GM18909 (cell line): ENCODE measurements at regions not wholly inside any gene's neighbourhood (a gene's known extent, or its start where the extent isn't known, plus 50 kb on each side); places are given as distances from the start of the nearest gene placed in this dataset.

Experiments used
- ATAC-seq: cut with Tn5 transposase; IDR thresholded peaks from one replicate; pipeline ENCODE4 v1.9.1; 2021; ENCODE audit warnings: mild to moderate bottlenecking; ENCODE audit not compliant: unreplicated experiment, poor library complexity

DNA sequence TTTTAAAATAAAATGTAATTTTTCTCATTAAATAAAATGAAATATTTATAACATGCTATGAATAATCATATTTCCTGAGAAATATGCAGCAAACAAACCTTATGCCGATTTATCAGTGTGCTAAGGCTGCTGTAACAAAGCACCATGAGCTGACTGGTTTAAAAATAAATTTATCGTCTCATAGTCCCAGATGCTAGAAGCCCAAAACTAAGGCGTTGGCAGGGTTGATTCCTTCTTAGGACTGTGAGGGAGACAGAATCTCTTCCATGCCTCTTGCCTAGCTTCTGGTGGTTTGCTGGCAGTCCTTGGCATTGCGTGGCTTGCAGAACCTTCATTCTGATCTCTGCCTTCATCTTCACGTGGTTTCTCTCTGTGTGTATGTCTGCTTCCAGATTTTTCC, 740.3 kb downstream of the OTOL1 start:
- ATAC-seq: no peak

DNA sequence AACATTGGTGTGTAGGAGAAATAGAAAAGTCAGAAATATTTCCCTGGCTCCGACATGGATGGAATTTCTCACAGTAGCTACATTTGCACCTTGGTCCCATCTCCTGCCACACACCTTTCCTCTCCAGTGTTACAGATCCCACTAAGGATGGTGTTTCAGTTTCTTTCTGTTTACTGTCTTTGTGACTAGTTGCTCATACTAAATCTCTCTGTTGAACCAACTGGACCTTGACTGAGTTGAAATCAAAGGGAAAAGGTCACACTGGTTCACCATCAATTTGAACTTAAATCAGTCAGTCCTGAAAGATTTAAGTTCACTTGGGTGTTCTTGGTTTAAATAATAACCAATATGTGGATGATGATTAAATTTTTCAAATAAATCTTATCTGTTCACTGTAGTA, 754.2 kb downstream of the OTOL1 start:
- no peak for ATAC-seq

DNA sequence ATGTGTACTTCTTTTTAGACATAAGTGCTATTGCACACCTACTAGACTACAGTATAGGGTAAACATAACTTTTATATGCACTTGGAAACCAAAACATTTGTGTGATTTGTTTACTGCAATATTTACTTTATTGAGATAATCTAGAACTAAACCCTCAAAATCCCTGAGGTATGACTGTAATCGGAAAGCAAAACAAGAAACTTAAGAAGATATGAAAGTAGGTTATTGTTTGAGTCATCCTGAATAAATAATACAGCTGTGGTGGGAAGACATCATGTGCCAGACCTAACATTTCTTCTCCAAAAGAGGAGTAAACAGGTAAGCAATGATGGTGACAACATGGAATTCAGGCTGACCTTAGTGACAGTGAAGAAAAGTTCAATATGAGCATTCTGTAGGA, 765.5 kb downstream of the OTOL1 start:
- ATAC-seq: no peak

DNA sequence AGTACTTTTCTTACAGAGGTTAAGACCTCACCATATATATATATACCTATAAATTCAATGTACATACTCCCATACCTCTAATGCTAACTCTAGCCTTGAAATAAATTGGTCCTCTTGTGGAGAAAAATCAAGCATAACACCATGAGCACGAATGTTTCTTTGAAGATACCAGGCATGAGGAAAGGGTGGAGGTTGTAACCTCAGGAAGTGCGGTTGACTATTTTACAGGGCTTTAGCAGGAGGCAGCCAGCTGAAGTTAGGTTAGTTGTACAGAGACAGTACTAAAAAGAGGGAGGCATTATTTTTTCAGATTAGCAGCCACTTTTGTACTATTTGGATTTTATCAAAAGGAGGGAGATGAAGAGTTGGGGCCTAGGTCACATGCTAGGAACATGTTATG, 767.0 kb downstream of the OTOL1 start:
- ATAC-seq: no peak

DNA sequence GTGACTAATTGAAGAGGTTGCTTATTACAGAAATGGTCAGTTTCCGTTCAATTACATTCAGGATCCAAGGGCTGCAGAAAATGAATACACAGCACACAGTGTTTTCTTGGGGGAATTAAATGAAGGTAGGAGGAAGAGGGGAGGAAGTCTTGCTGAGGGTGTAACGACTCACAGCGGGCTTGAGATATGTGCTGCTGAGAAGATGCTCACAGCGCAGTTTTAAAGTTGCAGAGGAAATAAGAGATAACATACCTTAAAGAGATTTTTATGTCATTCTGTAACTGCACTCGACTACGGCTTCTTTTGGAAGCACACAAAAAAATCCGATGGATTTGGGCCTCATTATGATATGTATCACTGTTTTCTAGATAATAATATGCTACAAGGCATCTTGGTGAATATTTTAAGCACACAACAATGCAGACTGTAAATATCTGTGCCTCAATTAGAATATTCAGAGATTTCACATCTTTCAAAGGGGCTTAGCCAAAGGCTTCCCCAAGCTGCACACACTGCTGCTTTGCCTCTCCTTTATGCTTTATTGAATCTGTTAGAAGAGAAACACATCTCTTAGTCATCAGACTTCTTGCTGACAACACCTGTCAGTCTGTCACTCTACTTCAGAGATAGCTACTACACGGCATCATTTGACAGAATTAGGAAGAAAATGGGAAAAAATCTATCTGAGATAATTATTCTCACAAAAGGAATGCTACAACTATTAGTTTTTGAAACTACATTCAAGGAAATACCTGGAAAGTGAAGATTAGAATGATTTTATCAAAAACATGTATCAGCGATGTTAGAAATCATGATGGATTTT, 773.2 kb downstream of the OTOL1 start:
- ATAC-seq: no peak

GRCh38 chr3:162274070-162274469, 777.5 kb downstream of the OTOL1 start:
- no peak for ATAC-seq

- no peak for ATAC-seq
These were observed 782.2 kb downstream of the OTOL1 start for GRCh38 chr3:162278834-162279233.

DNA sequence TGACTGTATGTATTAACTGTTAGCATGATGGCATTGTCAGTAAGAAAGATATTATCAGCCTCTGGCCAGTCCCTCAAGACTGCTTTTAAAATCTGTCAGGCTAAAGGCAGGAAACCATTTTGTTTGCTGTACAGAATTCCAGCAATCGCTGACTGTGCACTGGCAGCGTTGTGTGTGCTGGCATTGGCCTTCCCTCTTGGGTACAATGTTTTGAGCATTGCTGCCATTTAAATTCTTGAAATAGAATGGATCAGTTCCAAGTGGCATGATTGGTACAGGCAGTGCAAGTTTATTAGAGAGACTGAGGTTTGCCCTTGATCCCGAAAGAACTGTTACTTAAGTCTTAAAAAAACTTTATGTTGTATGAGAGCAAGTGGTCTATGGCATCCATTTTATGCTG, 788.7 kb downstream of the OTOL1 start:
- ATAC-seq: no peak

DNA sequence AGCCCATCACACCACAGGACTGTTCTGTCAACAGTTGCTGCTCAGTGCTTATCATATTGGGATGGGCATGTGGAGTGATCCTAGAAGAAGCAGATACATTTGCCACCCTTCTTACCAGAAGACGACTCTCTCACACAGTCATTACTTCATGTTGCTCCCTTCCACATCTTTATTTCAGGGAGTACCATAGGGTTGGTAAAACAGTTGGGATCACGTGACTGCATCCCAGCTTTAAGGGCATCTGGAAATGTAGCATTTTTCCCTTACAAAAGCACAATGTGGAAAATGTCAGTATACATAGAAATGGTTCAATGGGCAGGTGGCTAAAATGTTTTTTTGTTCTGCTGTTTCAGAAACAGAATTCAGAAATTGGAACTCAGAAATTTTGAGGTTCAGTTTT, 791.0 kb downstream of the OTOL1 start:
- no peak for ATAC-seq

- no peak for ATAC-seq
These were observed 795.8 kb downstream of the OTOL1 start for GRCh38 chr3:162292409-162292808.

GRCh38 chr3:162295323-162295983, 798.8 kb downstream of the OTOL1 start:
- ATAC-seq: no peak

DNA sequence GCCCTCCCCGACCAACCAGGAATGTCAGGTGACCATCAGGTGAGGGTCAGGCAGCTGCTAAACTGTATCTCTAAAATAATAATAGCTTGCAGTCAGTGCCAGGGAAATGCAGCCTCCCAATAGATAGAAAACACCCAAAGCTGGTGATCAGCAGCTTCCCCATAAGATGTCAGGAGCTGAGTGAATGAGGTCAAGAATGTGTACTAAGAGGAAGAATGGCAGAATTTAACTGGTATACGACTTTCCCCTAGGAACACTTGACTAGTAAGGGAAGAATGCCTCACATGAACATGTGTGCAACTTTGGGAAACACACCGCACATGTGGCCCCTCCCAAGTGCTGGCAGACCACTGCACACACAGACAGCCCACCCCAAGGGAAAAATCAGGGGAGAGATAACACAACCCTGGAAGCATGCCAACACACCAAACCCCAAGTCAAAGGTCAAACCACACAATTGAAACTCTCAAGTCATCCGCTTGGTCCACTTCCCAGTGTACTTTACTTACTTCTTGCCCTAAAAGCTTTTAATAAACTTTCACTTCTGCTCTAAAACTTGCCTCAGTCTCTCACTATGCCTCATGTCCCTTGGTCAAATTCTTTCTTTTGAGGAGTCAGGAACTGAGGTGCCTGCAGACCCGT, 806.5 kb downstream of the OTOL1 start:
- no peak for ATAC-seq

DNA sequence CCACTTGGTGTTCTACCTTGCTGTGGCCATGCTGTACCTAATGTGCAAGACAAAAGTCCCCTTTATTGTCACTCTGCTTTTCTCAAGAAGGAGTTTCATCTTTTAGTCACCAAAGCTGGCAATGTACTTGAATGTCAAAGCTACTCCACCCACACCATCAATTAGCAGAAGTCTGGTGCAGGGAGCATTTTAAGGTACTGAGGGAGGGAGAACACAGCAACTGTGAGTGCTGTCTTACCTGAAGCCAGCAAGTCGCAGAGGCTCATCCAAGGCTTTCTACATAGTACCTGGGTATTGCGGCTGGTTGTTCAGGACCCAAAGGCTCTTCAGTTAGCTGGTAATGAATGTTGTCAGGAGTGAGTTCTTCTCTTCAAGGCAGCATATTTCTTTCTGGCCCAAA, 820.4 kb downstream of the OTOL1 start:
- ATAC-seq: no peak

GRCh38 chr3:162328649-162329048, 832.0 kb downstream of the OTOL1 start:
- no peak for ATAC-seq

- ATAC-seq: no peak
These were observed 832.9 kb downstream of the OTOL1 start for GRCh38 chr3:162329514-162329913.

- no peak for ATAC-seq
These were observed 835.7 kb downstream of the OTOL1 start for GRCh38 chr3:162332344-162332743.

DNA sequence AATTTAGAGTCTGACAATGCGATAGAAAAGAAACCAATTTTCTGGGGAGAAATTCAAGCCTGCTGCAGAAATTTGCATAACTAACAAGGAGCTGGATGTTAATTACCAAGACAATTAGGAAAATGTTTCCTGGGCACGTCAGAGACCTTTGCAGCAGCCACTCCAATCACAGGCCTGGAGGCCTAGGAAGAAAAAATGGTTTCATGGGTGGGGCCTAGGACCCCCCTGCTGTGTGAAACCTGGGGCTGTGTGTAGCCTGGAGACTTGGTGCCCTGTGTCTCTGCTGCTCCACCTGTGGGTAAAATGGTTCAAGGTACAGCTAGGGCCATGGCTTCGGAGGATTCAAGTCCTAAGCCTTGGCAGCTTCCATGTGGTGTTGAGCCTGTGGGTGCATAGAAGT, 837.9 kb downstream of the OTOL1 start:
- ATAC-seq: no peak

DNA sequence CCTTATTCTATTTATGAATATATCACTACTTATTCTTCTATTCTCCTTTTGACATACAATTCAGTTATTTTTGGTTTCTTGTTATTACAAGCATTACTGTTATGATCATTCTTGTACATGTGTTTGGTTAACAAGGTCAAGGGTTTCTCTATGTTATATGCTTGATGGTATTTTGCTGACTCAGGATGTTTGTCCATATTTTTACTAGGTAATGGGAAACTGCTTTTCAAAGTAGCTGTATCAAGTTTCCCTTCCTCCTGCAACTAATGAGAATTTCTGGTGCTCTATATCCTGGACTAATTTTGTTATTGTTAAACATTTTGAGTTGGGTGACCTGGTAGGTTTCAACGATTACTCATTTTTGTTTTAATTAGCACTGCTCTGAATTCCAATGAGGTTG, 841.0 kb downstream of the OTOL1 start:
- no peak for ATAC-seq

GRCh38 chr3:162338514-162338913, 841.9 kb downstream of the OTOL1 start:
- ATAC-seq: no peak

DNA sequence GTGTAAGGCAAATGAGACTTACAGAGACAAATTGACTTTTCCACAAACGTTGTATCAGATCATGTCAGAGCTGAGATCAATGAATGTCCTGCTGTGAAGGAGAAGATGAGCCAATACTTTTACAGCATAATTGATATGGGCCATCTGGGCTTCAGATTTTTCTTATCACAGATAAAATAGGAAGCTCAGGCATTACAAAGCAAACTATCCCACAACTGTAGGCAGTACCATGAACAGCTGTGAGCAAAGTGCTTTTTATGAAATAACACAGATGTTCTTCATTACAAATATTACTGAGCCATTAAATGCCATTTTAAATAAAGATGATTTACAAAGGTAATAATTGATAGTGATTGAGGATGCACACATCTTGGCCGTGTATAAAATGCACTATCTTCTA, 852.3 kb downstream of the OTOL1 start:
- ATAC-seq: no peak

- ATAC-seq: no peak
These were observed 856.8 kb downstream of the OTOL1 start for GRCh38 chr3:162353414-162353813.

GRCh38 chr3:162354356-162354755, 857.7 kb downstream of the OTOL1 start:
- ATAC-seq: no peak
